GM11168 (cell line): ENCODE measurements at regions not wholly inside any gene's neighbourhood (a gene's known extent, or its start where the extent isn't known, plus 50 kb on each side); places are given as distances from the start of the nearest gene placed in this dataset.

Experiments
- in situ Hi-C: fragments of 300-500 bp; cut with MboI; formaldehyde crosslinking; loops from one replicate; pipeline ENCODE4 v1.12.0; 2022; ENCODE audit warnings: low sequenced_read_pairs; ENCODE audit not compliant: unreplicated experiment

DNA sequence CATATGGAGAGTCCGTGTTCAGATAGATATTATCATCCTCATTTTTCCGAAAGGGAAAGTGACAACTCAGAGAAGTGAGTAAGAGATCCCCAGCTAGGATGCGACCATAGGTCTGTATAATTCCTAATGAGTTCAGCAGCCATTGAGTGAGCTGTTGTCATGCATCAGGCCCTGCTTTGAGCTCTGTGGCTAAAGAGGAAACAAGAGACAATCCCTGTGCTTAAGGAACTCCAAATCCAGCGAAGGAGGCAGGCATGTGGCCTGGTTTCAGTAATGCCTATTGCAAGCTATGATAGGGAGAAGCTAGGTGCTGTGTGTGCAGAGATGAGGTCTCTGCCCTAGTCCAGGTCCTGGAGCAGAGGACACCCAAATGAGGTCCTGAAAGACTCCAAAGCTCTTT is 192.8 kb downstream of the ACTL7B start:
- in situ Hi-C loops: no loop called here

DNA sequence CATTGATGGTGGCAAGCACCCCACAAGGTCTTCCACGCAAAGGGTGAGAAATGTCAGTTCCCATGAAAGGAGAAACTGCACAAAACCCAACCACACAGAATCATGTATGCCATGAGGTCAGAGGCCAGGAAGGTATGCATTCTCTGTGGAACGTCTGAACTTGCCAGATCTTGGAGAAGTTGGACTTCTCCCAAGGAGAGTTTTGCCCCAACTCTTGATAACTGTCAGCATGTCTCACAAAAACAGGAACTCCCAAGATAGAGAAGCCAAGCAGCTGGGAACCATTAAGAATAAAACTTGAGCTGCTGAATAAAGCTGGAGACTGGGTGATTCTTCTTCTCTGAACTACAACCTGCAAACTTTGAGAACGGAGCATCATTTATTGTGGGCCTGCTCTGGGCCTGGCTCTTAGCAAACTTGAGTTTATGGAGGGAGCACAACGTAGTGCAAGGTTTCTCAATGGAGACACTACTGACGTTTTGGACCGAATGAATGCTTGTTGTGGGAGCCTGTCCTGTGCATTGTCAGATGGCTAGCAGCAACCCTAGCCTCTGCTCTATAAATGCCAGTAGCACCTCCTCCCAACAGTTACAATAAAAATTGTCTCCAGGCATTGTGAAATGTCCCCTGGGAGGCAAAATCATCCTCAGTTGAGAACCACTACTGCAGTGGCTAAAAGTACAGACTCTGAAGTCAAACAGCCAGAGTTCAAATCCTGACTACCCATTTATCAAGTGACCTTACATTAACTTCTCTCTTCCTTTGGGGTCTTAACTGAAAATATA is 193.5 kb downstream of the ACTL7B start:
- in situ Hi-C loops: no loop called here

DNA sequence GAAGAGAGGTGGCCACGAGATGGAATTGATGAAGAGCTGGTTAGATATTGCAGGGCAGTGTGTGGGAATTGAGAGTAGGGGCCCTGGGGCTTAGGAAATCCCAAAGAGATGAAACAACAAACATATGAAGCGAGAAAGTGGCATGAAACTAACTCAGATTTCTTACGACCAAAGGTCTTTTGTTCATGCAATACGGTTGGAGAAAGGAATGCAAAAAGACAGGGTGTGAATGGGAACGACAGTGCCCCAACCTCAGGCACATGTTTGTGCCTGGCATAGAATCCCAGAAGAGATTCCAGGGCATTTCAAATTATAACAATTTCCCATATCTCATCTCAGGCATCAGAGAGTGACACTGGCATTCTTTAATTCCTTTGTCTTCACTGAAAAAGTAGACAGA is 199.2 kb downstream of the ACTL7B start:
- in situ Hi-C loops: no loop called here

DNA sequence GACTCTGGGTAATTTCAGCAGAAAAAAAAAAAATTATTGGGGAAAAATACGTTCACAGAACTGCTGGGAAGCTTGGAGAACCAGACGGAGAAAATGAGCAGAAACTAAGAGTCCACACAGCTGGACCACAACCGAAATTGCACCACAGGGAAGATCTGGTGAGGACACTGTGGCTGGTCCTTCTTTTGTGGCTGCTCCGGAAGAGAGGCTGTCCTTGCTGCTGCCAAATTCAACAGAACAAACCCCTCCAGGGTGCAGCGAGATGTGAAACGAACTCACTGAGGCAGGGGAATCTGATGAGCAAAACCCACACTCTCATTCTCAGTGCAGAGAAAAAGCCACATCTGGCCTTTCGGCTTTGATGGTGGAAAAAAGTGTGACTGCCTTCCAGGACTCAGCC is 200.0 kb downstream of the ACTL7B start:
- in situ Hi-C loops: no loop called here

DNA sequence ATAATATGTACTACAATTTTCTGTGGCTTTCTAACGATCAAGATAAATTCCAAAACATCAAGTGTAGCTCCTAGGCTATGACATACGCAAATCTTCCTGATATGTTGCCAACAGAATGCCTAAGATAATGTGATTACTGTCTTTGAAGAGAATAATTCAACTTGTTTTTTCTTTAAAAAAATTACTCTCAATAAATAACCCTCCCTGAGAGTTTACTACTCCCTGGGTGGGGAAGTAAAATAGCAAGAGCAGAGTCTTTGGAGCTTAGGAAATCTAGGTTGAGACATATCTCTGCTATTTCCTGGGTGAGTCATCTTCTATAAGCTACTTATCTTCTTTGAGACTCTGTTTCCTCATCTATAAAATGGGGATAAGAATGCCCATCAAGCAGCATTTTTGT is 201.2 kb downstream of the ACTL7B start:
- in situ Hi-C loops: no loop called here

DNA sequence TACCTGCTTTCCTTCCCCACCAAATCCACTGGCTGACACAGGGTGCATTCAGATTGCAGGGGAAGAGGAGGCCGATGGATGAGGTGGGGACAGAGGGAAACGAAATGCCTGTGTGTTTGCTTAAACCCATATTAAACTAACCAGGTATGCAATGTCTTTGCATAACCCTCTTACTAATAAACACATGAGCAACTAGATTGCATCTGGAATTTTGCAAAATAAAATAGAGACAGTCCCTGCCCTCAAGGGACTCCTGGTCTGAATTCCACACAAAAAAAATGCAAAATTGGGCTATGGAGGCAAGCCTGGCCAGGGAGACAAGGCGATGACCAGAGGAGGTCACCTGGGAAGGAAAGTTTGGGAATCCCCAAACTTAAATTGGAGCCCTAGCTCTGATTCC is 202.9 kb downstream of the ACTL7B start:
- in situ Hi-C loops: no loop called here

DNA sequence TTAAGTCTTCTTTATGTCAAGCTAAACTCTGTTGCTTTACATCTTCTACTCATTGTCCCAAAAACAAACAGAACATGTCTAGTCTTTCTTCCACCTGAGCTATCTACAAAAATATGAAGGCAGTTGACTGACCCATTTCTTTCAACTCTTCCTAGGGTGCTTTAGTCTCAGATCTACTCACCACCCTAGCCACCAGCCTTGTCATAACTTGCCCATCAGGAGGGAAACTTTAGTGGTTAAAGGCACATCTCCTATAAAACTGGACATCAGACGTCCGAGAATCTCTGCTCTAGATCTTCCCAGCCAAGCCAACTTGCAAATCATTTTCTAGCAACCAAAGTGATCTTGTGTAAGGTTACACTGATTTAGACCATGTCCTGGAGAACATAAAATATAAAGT is 205.0 kb downstream of the ACTL7B start:
- in situ Hi-C loops: no loop called here

DNA sequence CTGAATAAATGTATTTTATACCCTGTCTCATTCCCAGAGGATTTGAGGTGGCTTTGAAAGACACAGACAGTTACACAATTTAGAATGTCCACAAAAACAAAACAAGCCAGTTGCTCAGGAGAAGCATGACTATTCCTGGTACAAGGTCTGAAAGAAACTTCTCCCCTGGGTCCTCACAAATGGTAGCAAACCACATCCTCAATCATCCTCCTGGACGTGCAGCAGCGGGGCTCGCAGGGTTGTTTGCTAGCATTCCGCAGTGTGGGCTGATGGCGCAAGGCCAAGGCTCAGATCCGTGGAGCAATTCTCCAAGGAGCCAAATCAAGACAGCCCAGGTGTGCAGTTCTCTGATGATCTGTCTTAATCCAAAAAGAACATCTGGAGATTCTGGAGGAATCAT is 210.3 kb downstream of the ACTL7B start:
- in situ Hi-C loops: no loop called here

DNA sequence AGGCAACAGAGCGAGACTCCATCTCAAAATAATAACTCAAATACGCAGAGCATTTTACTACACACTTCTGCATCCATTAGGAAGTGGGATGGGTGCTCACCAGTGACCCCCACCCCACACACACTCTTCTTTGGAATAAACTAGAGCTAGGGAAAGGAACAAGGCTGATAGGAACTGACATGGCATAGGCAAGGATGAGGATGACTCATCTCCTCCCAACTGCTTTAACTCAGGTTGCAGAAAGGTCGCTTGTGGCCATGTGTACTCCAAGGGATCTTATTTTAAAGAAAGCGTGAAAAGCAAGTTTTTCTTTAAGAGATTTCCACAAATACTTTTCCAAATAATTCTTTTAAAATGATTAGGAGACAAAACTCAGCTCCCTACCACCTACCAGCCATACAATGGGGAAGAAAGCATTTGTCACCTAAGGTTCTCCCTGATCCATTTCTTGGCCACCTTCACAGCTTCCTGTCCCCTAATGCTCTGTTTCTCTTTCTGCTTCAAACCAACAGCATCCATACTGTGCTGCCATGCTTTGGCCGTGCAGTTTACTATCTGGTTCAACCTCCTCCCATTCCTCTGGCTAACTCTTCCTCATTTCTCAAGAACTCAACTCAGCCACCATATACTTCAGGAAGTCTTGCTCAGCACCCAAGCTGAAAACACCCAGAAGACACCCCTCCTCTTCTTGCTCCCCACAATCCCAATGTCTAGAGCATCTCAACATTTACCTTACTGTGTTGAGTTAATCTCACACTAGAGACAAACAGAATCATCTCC is 211.9 kb downstream of the ACTL7B start:
- in situ Hi-C loops: no loop called here

DNA sequence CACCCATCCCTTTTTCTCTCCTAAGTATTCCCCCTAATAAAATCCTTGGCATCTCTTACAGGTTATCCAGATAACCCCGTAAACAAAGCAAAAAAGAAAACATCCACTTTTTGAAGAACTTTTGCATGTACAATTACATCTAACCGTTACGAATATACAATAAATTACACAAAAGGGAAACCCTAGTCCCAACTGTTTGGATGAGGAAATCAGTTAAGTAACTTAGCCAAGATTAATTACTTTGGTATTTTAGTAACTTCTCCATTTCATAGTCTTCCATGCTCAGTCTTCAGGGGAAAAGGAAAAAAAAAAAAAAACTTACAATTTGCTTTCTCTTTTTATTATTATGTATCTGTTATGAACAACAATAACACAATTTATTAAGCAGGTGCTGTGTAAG is 212.9 kb downstream of the ACTL7B start:
- in situ Hi-C loops: no loop called here

DNA sequence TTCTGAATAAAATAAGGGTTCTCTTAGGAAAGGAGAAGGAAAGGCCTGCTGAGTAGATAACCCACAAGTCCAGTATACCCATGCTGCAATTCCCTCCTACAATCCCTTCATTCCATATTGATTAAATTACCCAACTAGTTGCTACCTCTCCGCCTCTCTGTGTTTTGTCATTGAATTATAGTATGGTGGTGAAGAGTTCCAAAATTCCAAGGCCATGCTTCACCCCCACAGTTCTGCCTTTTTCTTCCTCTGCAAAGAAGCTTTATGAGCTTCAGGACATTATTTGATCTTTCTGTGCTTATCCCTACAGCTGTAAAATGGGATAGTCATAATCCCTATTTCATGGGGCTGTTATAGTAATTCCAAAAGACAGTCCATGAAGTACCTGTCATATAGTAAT is 215.6 kb downstream of the ACTL7B start:
- in situ Hi-C loops: no loop called here

DNA sequence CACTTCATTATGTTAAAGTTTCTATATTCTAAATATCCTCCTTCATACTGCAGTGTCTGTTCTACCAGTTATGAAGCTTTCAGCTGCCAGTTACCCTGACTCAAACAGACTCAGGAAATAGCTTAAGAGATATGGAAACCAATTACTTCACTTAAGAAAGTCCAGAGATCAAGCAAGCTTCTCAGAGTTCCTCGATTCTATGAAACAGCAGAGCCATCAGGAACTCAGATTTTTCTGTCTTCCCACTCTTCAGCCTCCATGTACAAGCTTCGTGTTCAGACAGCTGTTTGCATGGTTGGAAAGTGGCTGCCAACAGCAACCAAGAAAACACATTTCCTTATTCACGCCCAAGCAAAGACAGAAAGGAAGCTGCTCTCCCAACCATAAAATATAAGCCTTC is 216.1 kb downstream of the ACTL7B start:
- in situ Hi-C loops: no loop called here

DNA sequence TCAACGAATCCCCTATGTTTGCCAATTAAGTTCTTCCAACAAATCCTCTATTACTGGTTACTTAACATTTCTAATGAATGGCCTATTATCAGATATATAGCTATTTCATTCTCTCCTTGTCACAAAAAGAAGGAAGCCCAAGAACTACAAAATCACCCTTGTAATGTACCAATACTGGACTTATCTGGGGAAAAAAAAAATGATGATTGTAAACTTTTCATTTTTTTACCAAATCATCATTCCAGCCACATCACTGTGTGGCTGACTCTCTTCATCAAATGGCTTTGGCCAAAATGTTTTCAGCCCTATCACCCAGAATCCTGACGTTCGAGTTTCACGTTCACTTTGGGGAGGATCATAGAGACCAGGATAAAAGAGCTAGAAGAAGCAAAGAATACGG is 216.7 kb downstream of the ACTL7B start:
- in situ Hi-C loops: no loop called here

DNA sequence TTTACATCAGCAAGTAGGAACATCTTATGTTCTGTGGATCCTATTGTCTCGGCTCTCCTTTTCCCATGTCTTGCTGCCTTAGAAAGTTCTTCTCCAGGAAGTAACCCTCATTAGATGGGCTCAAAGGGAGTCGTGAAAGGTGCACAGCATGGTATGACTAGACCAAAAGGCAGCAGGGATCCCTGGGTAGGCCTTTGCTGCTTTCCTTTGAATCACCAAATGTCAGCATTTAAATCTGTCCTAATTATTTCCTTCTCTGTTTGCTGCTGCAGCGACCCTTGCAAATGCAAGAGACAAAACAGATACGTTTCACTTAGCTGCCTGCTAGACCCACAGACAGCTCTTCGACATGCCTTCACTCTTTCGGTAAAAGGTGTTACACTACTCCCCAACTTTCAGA is 218.4 kb downstream of the ACTL7B start:
- in situ Hi-C loops: no loop called here

DNA sequence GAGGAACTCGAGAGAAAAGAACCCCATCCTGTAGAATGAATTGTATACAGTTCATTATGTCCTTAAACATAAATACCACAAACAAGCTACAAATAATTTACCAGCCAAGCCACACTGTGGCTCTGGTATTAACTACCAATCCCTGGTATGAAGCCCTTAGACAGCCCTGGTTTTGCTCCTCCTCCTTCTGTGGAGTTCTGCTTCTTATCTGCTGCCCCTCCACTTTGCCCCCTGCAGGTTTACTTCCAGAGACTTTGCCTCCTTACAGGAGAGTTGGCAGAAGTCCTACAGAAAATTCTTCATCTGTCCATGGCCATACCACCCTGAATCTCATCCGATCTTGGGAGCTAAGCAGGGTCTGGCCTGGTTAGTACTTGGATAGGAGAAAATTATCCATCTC is 219.8 kb downstream of the ACTL7B start:
- in situ Hi-C loops: no loop called here

DNA sequence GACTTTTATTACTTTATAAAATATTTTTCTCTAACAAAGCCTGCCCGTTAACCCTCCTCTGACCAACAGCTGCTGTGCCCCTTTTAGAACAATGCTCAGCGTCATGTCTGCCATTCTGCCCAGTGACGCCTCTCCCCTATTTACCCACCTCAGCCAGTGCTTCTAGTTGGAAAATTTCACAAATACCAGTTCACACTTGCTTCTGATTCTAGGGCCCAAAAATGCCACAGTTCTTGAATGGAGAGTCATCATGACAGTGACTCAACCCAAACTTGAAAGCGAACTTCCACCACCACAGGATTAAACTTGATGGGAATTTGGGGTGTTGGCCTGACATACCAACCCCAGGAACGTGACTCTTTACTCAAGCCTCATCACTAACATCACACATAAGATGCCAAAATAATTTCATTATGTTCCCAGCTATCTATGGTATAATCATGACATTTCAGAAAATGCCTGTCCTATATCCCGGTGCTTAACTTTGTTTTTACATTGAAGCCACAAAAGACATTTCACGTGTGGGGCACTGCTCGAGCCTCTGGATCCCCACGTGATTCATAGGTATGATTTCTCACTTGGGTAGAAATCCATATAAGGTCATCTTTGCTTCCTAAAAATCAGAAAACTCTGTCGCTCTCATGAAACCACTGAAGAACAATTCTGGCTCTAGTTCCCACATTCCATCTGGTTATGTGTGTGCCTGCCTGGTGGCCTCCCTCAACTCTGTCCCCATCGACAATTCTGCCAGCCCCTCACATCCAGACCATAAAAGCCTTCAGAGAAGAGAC is 220.9 kb downstream of the ACTL7B start:
- in situ Hi-C loops: no loop called here

DNA sequence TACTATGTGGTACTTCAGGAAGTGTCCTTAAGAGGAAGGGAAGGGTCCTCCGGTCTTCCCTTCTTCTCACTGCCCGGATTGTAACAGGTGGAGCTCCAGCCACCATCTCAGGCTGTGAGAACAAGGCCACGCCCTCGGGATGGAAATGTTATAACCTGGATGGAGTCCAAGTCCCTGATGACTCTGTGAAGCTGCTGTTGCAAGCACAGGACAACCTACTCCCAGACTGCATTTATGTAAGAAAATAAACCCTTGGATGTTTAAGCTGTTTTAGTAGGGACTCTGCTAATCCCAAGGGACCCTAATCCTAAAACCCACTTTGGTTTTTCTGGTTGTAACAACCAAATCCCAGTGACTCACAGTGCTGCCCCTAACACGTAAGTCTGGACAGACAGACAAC is 221.6 kb downstream of the ACTL7B start:
- in situ Hi-C loops: no loop called here

DNA sequence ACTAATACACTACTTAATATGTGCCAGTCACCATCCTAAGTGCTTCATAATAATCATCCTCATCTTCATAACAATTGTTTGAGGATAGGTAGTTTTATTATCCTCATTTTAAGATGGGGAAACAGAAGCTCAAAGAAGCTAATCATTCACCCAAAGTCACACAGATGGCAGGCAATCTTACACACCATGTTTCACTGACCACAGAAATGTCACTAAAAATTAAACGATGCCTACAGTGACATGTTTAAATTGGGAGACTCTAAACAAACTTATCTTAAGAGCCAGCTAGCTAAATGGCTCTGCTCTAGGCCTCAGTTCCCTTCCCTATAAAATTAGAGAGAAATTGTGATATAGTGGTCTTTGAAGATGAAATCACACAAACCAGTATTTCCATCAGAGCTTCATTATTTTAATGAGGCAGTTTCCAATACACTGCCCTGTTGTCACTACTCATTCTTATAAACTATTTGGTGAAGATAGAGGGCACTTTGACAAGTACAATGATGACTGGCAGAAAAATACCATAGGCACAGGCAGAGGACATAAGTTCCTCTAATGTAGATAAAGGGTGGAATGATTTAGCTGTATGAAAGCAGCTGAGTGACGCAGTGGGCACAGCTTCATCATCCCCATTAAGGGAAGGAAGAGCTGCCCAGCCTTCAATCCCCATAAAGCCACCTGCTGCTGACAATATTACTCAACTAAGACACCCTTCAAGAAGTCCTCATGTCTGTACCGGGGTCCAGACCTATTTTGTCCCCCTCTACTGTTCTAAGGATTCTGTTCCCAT is 224.1 kb downstream of the ACTL7B start:
- in situ Hi-C loops: no loop called here

DNA sequence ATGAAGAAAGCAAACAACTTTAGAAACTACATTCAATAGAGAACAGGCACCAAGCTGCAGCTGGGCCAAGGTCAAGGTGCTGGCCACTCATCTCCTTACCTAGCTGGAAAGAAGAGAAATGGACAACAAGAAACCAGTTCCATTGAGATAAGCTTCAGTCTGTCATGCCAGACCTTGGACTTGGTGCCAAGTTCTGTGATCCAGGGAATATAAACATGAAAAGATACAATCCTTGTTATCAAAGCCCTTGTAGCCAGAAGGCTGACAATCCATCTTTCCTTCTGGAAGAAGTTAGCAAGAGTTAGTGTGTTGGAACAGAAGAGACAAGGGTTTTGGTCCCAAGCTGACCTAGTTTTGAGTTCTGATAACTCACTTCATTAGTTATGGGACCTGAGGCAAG is 227.5 kb downstream of the ACTL7B start:
- in situ Hi-C loops: no loop called here

DNA sequence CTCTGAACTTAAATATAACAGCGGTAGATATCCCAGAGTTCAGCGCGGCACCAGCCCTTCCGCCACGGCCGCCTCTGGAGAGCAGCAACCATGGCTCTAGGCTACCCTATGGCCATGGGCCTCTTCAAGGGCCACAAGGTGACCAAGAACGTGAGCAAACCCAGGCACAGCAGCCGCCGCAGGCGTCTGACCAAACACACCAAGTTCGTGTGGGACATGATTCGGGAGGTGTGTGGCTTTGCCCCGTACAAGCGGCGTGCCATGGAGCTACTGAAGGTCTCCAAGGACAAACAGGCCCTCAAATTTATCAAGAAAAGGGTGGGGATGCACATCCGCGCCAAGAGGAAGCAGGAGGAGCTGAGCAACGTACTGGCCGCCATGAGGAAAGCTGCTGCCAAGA is 229.0 kb downstream of the ACTL7B start:
- in situ Hi-C loops: no loop called here
